ENCODE measurements at regions not wholly inside any gene's neighbourhood (a gene's known extent, or its start where the extent isn't known, plus 50 kb on each side); places are given as distances from the start of the nearest gene placed in this dataset.
A peak's percentile ranks its signal among the peaks of the same experiment; 100 is the strongest.
"Not testable (repeated sequence)": the region's sequence is repeated elsewhere in the genome, so short reads cannot be mapped to it uniquely, and the experiment has no call there.

DNA sequence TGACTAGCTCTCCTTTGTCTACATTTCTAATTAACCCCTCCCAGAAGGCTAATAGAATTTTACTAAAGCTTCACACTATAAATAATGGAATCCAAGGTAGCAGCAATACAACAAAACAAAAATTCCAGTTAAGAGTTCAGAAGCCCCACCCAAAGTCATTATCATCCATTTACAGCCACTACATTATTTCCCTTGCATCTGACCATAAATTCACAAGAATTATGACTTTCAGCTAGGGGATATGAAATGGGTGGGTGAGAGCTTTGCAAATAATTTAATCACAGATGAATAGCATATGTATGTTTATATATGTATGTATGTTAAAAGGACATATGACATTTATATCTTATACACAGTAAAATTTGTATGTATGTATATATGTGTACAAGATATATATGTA lies 65.3 kb upstream of the PTGDR start:
- no peak for DNase-seq

DNA sequence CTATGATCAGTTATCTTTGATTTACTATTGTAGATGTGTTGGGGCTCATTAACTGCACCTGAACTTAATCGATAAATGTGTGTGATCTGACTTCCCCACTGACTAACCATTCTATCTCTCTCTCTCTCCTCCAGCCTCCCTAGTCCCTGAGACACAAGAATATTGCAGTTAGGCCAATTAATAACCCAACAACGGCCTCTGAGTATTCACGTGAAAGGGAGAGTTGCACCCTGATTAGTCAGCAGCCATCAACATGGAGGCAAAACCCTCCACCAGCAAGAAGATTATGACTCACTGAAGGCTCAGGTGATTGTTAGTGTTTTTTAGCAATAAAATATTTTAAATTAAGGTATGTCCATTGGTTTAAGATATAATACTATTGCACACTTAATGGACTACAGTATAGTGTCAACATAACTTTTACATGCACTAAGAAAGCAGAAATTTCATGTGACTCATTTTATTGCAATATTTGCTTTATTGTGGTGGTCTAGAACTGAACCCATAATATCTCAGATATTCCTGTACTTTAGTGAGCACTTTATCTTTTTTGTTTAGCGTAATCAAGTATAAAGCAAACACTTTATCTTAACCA lies 77.1 kb upstream of the PTGDR start:
- no peak for DNase-seq

DNA sequence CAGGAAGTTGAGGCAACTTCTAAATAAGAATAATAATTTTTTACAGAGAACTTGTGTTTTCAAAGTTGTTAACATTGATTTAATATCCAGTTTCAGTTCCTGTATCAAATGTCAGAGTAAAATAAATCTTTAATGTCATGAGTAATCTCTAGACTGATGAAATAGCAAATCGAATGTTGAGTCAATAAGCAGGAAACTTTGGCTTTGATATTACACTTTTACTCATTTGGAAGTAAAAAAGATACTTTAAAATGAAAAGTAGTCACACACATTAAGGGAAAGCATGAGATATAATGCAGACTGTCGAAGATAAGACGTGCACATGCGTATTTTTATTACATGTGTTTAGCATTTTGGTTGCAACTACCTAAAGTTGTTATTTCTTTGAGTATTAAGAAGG lies 78.2 kb upstream of the PTGDR start:
- DNase-seq: no peak

DNA sequence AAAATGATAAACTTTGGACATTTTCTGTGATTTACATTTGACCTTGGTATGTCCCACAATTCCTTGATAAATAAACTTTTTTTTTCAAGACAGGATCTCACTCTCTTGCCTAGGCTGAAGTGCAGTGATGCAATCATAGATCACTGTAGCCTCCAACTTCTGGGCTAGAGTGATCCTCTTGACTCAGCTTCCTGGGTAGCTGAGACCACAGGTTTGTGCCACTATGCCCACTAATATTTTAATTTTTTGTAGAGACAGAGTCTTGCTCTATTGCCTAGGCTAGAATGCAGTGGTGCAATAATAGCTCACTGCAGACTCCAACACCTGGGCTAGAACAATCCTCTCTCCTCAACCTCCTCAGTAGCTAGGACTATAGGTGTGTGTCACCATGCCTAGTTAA lies 79.1 kb upstream of the PTGDR start:
- no peak for DNase-seq

- no peak for DNase-seq
Observed at GRCh38 chr14:52185178-52185577, 82.3 kb upstream of the PTGDR start.

DNA sequence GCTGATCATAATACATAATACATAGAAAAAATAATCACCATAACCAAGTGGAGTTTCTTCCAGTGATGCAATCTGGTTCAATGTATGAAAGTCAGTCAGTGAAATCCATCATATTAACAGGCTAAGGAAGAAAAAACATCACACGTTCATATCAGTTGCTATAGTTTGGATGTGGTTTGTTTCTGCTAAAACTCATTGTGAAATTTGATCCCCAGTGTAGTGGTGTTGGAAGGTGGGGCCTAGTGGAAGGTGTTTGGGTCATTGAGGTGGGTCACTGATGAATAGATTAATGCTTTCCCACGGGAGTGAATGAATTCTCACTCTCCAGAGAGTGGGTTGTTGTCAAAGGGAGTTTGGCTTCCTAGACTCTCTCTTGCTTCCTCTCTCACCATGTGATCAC lies 84.6 kb upstream of the PTGDR start:
- DNase-seq: no peak

DNA sequence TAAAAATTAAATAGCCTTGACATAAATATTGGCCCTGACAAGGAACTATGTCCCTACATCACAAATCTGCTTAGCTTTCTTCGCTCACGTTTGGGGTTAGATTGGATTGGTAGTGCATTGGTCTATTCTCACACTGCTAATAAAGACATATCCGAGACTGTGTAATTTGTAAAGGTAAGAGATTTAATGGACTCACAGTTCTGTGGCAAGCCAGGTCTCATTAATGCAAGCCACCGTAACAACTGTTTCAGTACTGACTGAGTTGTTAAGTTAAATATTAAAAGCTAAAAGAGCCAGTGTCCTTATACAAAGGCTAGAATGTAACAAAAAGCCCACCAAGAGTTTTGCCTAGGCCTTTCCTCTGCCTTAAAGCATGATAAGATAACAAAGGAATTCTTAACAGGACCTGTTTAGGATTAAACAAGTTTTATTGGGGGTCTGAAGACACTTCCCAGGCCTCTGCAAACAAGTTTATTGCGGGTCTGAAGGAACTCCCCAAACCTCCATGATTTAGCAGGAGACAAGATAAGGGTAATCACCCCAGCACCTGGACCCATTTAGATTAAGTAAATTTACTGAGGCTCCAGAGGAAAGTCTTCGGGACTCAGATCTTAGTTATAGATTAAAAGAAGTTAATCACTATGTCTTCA lies 88.2 kb upstream of the PTGDR start:
- no peak for DNase-seq

DNA sequence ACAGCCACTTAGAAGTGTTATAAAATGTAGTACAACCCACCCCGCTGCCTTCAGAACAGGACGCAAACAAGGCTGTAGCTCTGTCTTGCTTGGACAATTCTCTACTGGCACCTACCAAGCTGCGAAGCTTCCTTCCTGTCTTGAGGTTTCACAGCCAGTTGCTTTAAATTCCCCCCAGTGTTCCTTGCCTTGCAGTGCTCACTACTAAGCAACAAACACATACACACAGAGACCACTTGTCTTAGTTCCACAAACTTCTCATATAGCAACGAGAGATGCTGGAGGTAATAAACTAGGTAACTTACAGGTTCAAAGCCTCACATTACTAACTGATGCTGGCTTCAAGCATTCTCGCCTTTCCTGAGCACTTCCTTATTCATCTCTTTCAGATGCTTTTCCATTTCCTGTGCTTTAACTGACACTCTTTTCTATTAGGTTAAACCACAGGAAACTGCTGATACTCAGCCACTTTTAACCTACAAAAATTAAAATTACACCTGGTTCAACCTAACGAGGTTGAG lies 91.5 kb upstream of the PTGDR start:
- peak; percentile 23 for DNase-seq

DNA sequence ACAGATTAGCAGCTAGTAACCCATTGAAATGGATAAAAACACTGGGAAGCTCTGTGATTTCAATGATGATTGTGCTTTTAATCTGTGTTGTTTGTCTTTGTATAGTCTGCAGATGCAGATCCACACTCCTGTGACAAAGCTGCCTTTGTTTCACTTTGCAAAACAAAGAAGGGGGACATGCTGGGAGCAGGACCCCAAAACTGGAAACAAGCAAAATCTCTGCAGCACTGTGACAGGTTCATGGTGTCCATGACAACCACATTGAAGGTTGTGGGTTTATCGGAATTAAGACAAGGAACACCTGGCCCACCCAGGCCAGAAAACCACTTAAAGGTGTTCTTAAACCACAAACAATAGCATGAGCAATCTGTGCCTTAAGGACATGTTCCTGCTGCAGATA lies 95.6 kb upstream of the PTGDR start:
- not testable (repeated sequence) for DNase-seq

DNA sequence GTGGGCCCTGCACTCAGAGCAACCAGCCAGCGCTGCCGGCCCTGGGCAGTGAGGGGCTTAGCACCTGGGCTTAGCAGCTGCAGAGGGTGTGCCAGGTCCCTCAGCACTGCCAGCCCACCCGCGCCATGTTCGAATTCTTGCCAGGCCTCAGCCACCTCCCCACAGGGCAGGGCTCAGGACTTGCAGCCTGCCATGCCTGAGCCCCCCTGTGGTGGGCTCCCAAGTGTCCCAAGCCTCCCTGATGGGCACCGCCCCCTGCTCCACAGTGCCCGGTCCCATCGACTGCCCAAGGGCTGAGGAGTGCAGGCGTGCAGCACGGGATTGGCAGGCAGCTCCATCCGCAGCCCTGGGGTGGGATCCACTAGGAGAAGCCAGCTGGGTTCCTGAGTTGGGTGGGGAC lies 98.0 kb upstream of the NID2 start:
- DNase-seq: no peak

DNA sequence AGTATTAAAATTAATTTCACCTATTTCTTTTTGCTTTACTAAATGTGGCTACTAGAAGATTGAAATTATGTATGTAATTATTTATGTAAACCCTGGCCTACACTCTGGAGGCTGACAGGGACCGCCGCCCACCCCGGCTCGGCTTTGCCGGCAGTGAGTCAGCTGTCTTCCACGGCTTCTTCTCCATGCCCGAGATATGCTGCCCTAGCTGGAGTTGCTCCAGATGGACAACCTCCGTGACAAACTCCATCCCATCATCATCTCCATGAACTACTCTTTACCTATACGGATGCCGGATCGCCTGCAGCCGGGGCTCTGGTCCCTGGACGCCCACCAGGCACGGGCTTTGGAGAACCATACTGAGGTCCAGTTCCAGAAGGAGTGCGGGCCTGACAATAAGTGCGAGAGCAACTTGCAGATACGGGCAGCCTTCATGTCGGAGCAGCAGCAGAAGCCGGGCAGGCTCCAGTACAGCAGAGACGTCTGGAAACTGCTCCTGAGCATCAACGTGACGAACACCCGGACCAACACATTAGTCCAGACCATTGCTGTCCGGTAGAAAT lies 86.9 kb upstream of the NID2 start:
- no peak for DNase-seq

- DNase-seq: no peak
Observed at GRCh38 chr14:52154992-52155650, 86.3 kb upstream of the NID2 start.

DNA sequence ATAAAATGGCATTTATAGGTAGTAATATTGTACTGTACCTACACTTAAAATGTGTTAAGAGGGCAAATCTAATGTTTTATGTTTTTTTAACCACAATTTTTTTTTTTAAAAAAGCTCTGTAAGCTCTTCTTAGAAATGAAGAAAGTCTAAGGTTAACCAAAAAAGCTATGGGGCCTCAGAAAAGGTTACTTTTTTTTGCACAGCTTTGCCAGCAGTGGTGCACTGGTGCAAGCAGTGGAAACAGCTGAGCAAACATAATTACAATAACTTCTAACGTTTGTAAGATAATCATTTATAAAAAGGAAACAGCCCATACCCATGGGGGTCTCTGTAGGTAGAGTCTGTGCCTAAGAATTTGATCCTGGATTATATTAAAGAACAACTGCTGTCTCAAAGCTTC lies 85.1 kb upstream of the NID2 start:
- DNase-seq: no peak

DNA sequence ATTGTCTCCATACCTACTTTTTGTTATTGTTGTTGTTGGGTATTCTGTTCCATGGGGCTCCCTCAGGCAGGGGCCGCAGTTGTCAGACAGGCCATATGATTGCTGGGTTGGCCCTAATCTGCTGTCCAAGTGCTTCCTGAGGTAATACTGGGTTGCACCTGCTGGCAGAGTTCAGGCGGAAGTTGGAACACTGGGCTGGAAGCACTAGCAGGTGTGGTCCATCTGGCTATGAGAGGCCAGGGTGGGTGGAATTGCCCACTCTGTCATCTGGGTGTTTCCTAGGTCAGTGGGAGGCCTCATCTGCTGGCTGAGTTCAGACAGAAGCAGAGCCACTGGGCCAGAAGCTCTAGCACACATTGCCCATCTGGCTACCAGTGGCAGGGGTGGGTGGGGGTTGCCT lies 81.3 kb upstream of the NID2 start:
- no peak for DNase-seq

DNA sequence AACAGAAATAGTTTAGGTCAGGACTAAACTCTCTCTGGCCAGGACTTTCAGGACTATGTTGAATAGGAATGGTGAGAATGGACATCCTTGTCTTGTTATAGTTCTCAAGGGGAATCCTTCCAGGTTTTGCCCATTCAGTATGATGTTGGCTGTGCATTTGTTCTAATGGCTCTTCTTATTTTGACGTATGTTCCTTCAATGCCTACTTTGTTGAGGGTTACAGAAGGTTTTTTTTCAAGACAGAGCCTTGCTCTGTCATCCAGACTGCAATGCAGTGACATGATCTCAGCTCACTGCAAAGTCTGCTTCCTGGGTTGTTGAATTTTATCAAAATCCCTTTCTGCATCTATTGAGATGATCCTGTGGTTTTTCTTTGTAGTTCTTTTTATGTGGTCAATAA lies 79.5 kb upstream of the NID2 start:
- no peak for DNase-seq

DNA sequence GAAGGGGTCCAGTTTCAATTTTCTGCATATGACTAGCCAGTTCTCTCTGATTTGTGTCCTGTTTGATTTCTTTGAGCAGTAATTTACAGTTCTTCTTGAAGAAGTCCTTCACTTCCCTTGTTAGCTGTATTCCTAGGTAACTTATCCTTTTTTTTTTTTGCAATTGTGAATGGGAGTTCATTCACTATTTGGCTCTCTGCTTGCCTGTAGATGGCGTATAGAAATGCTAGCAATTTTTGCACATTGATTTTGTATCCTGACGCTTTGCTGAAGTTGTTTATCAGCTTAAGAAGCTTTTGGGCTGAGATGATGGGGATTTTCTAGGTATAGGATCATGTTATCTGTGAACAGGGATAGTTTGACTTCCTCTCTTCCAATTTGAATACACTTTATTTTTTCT lies 77.6 kb upstream of the NID2 start:
- DNase-seq: no peak

GRCh38 chr14:52144099-52144498 lies 75.2 kb upstream of the NID2 start:
- DNase-seq: not testable (repeated sequence)

- DNase-seq: no peak
Observed at GRCh38 chr14:52142504-52142903, 73.6 kb upstream of the NID2 start.

DNA sequence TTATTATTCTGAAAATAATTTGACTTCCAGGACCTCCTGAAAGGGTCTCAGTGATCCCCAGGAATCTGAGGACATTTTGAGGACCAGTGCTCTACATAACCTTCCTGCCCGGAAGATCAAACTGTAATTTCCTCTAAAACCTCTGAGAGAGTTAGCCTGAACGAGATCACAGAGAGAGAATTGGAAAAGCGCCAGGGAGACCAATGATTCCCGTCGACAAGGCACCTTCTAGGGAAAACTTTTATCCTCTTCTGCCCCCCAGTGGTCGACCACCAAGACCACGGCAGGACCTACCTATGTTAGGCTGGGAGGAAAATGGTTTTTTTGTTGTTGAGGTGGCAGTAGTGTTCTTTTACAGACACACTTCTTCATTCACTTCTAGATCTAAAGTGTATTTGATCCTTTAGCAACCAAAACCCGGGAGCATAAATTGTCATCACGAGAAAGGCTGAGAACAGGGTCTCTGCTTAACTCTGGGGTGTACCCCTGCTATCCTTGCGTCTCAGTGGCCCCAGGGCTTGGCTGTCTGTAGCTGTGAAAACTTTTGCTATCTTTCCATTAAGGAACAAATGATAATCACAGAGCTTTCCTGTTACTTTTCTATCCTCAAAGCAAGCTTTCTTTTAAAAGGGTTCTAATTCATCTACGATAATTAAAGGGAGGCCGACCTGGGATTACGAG lies 62.9 kb upstream of the NID2 start:
- DNase-seq: no peak

GRCh38 chr14:52129721-52130120 lies 60.9 kb upstream of the NID2 start:
- no peak for DNase-seq

GRCh38 chr14:52125885-52126284 lies 57.0 kb upstream of the NID2 start:
- no peak for DNase-seq

DNA sequence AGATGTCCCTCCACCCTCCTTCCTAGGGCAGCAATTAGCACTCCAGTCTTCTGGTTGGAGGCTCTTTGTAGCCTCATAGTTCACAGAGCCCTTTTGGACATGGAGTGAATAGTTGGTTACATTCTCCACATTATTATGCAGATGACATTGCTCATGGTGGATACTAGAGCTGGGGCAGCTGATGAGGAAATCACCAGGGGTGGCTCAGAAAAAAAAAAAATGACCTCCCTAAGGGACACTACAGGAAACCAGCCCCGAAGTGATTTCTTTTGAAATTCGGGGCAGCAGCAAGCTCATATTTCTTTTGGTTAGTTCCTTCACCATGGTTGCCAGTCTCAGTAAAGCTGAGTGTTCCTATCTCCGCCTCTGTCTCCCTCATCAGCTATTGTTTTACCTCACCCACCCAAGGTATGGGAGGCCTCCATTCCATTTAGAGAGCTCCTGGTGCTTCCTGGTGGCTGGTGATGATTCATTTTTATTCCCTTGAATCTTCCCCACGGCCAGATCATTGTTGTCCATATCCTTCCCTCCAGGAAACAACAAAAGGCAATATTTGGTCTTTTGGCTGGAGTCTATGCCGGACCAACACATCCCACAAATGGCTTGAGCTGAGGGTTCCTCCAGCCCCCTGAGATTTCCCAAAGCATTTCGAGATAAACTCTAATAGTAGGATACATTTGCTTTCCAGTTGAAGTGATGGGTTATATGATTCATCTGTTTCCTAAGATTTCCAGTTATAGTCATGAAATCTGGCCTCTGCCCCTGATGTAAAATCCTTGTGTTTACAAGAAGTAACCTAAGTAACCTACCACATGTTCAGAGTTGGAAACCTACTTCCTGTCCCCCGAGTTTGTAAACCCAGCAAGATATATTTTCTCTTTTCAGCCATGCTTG lies 56.2 kb upstream of the NID2 start:
- no peak for DNase-seq
